ENCODE measurements at regions not wholly inside any gene's neighbourhood (a gene's known extent, or its start where the extent isn't known, plus 50 kb on each side); places are given as distances from the start of the nearest gene placed in this dataset.

GRCh38 chr12:90280564-90281058, 572.0 kb upstream of the ATP2B1 start:
- H3K4me3 ChIP-seq (replicated peaks; ENCODE audit: low read depth, low read length), result no peak overlapping the region
- no peak for TF ChIP-seq CTCF (IDR thresholded peaks at IDR 0.05; ENCODE audit: low read length, missing control alignments)
- peak; percentile 80 for DNase-seq (ENCODE audit: low read depth)

DNA sequence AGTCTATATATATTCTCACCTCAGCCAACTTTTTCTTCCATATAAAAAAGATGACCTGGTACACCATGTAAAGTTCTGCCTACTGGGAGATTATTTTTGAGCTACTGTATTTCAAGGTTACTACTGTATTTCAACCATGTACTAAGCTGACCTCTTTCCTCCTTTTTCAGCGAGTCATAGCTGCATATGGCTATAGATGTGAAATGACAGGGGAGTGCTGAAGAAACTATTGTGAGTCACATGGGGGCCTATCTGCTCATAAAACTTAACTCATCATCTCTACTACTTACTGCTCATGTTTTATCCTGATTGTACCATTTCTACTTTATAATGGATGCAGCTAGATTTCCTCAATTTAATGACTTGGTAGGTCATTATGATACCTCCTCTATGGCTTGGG, 571.4 kb upstream of the ATP2B1 start:
- TF ChIP-seq CTCF (IDR thresholded peaks at IDR 0.05; ENCODE audit: low read length, missing control alignments), result no peak
- no peak overlapping the region for H3K4me3 ChIP-seq (replicated peaks; ENCODE audit: low read depth, low read length)
- DNase-seq (ENCODE audit: low read depth), result peak; percentile 46

- no peak overlapping the region for H3K4me3 ChIP-seq (replicated peaks; ENCODE audit: low read depth, low read length)
- TF ChIP-seq CTCF (IDR thresholded peaks at IDR 0.05; ENCODE audit: low read length, missing control alignments), result no peak
- DNase-seq (ENCODE audit: low read depth), result no peak
These were observed 566.5 kb upstream of the ATP2B1 start for GRCh38 chr12:90275088-90275487.

DNA sequence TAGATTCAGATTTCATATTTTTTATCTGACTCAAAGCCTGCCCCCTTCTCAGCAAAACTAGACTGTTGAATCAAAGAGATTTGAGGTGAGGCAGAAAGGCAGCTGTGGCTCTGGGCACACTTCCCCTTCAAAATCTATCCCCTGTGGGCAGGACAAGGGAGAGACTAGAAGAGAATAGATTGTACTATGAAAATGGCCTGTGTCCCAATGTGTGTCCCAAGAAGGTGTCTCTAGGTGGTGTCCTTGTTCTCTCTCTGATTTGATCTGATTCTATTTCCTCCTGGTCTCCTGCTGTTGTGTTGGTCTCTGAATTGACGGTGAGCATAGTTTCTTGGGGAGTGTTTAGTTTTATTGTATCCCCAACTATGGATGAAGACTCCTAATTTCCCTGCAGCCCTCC, 565.8 kb upstream of the ATP2B1 start:
- TF ChIP-seq CTCF (IDR thresholded peaks at IDR 0.05; ENCODE audit: low read length, missing control alignments), result no peak

GRCh38 chr12:90268574-90268973, 559.9 kb upstream of the ATP2B1 start:
- H3K4me3 ChIP-seq (replicated peaks; ENCODE audit: low read depth, low read length), result no peak overlapping the region
- no peak for DNase-seq (ENCODE audit: low read depth)
- no peak for TF ChIP-seq CTCF (IDR thresholded peaks at IDR 0.05; ENCODE audit: low read length, missing control alignments)

More for the DNA sequence above, 565.8 kb upstream of the ATP2B1 start:
- no peak overlapping the region for H3K4me3 ChIP-seq (replicated peaks; ENCODE audit: low read depth, low read length)
- DNase-seq (ENCODE audit: low read depth), result no peak

DNA sequence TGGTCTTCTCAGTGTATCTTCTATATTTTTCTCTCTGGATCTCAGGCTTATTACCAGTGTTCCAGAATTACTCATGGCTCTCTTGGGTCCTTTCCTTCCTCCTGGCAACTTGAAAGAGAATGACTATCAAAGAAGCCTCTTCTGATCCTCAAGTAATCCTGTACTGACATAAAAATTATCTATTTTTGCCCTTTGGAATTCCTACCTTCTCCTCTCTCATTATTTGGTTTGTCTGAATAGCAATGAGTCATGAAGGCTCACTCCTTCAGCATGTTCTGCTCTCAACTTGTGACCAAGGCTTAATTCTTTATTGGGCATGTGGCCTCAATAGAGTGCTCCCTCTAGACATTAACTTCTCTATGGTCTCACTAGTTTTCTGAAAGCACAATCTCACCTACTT, 553.6 kb upstream of the ATP2B1 start:
- no peak overlapping the region for H3K4me3 ChIP-seq (replicated peaks; ENCODE audit: low read depth, low read length)
- no peak for TF ChIP-seq CTCF (IDR thresholded peaks at IDR 0.05; ENCODE audit: low read length, missing control alignments)
- DNase-seq (ENCODE audit: low read depth), result no peak

GRCh38 chr12:90261283-90261682, 552.6 kb upstream of the ATP2B1 start:
- DNase-seq (ENCODE audit: low read depth), result no peak
- H3K4me3 ChIP-seq (replicated peaks; ENCODE audit: low read depth, low read length), result no peak overlapping the region
- no peak for TF ChIP-seq CTCF (IDR thresholded peaks at IDR 0.05; ENCODE audit: low read length, missing control alignments)
